AG09319 (cell line): ENCODE measurements at regions not wholly inside any gene's neighbourhood (a gene's known extent, or its start where the extent isn't known, plus 50 kb on each side); places are given as distances from the start of the nearest gene placed in this dataset.

Experiments
- DNase-seq: peaks from one replicate; pipeline ENCODE4 v3.0.0-alpha.2; 2010; ENCODE audit warnings: low read depth; ENCODE audit errors: extremely low read depth
- CTCF ChIP-seq: IDR thresholded peaks from 2 replicates; pipeline ENCODE4 v1.5.1; 2011; ENCODE audit warnings: low read depth, mild to moderate bottlenecking, inconsistent platforms, low read length, moderate library complexity

- TF ChIP-seq CTCF: no peak
- no peak for DNase-seq
Measured at GRCh38 chr7:52463341-52463740, 572.1 kb upstream of the POM121L12 start.

- TF ChIP-seq CTCF: no peak
- no peak for DNase-seq
Measured at GRCh38 chr7:52462474-52462873, 573.0 kb upstream of the POM121L12 start.

GRCh38 chr7:52455571-52455970 lies 579.9 kb upstream of the POM121L12 start:
- DNase-seq: no peak
- TF ChIP-seq CTCF: no peak

- DNase-seq: no peak
Measured at GRCh38 chr7:52450816-52451215, 584.6 kb upstream of the POM121L12 start.

GRCh38 chr7:52447581-52448180 lies 587.8 kb upstream of the POM121L12 start:
- TF ChIP-seq CTCF: no peak
- no peak for DNase-seq

More at GRCh38 chr7:52450816-52451215, 584.6 kb upstream of the POM121L12 start:
- no peak for TF ChIP-seq CTCF

GRCh38 chr7:52436278-52436677 lies 599.2 kb upstream of the POM121L12 start:
- no peak for TF ChIP-seq CTCF
- no peak for DNase-seq

GRCh38 chr7:52431082-52431815 lies 604.2 kb upstream of the POM121L12 start:
- TF ChIP-seq CTCF: no peak
- DNase-seq: no peak
